Raji (cell line): ENCODE measurements at regions not wholly inside any gene's neighbourhood (a gene's known extent, or its start where the extent isn't known, plus 50 kb on each side); places are given as distances from the start of the nearest gene placed in this dataset.

Source experiments
- POLR2A ChIP-seq: IDR thresholded peaks from 2 replicates; pipeline ENCODE4 v1.6.1; 2011; ENCODE audit warnings: low read depth, low read length, control low read depth; ENCODE audit not compliant: insufficient read depth

GRCh38 chr2:120914839-120915521, 179.3 kb downstream of the GLI2 start:
- no peak for TF ChIP-seq POLR2A

- no peak for TF ChIP-seq POLR2A
These were observed 180.0 kb downstream of the GLI2 start for GRCh38 chr2:120915670-120916069.

GRCh38 chr2:120916446-120916845, 180.8 kb downstream of the GLI2 start:
- no peak for TF ChIP-seq POLR2A

- TF ChIP-seq POLR2A, result no peak
These were observed 182.2 kb downstream of the GLI2 start for GRCh38 chr2:120917886-120918285.

GRCh38 chr2:120919216-120919615, 183.5 kb downstream of the GLI2 start:
- no peak for TF ChIP-seq POLR2A

- no peak for TF ChIP-seq POLR2A
These were observed 184.2 kb downstream of the GLI2 start for GRCh38 chr2:120919771-120920453.

- no peak for TF ChIP-seq POLR2A
These were observed 184.9 kb downstream of the GLI2 start for GRCh38 chr2:120920454-120921148.

GRCh38 chr2:120921457-120921856, 185.8 kb downstream of the GLI2 start:
- TF ChIP-seq POLR2A, result no peak

GRCh38 chr2:120922571-120923332, 187.1 kb downstream of the GLI2 start:
- TF ChIP-seq POLR2A, result no peak

GRCh38 chr2:120923426-120923825, 187.8 kb downstream of the GLI2 start:
- no peak for TF ChIP-seq POLR2A

GRCh38 chr2:120924924-120925323, 189.3 kb downstream of the GLI2 start:
- no peak for TF ChIP-seq POLR2A

- no peak for TF ChIP-seq POLR2A
These were observed 191.0 kb downstream of the GLI2 start for GRCh38 chr2:120926463-120927264.

- no peak for TF ChIP-seq POLR2A
These were observed 191.6 kb downstream of the GLI2 start for GRCh38 chr2:120927265-120927628.

GRCh38 chr2:120929829-120930228, 194.2 kb downstream of the GLI2 start:
- TF ChIP-seq POLR2A, result no peak

GRCh38 chr2:120930236-120930635, 194.6 kb downstream of the GLI2 start:
- no peak for TF ChIP-seq POLR2A
